ENCODE measurements at regions not wholly inside any gene's neighbourhood (a gene's known extent, or its start where the extent isn't known, plus 50 kb on each side); places are given as distances from the start of the nearest gene placed in this dataset.

DNA sequence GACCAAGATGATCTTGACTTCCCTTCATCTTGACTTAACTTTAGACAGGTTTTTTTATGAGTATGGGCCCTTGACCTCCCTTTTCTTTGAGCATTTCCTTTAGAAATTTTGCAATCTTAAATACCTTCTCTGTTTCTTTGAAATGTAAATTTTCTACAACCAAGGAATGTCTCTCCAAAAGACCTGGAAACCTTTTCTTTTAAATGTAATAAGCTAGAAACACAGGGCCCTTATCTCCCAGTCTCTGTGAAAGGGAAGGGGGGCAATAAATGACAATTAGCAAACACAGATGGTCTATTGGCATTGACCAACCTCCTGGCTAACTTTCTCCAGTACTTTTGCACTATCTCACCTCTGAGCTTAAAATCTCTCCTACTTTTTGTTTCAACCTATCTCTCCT is 144.3 kb upstream of the GK2 start:
- TF ChIP-seq, protein P1, sequence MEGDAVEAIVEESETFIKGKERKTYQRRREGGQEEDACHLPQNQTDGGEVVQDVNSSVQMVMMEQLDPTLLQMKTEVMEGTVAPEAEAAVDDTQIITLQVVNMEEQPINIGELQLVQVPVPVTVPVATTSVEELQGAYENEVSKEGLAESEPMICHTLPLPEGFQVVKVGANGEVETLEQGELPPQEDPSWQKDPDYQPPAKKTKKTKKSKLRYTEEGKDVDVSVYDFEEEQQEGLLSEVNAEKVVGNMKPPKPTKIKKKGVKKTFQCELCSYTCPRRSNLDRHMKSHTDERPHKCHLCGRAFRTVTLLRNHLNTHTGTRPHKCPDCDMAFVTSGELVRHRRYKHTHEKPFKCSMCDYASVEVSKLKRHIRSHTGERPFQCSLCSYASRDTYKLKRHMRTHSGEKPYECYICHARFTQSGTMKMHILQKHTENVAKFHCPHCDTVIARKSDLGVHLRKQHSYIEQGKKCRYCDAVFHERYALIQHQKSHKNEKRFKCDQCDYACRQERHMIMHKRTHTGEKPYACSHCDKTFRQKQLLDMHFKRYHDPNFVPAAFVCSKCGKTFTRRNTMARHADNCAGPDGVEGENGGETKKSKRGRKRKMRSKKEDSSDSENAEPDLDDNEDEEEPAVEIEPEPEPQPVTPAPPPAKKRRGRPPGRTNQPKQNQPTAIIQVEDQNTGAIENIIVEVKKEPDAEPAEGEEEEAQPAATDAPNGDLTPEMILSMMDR (IDR thresholded peaks at IDR 0.05) = no peak
- TF ChIP-seq POLR2AphosphoS5 (IDR thresholded peaks at IDR 0.05) (no peak), EP300 (IDR thresholded peaks at IDR 0.05) (no peak), POLR2A (IDR thresholded peaks at IDR 0.05) (no peak)

Data from upper lobe of left lung (tissue), 4 donors.